Endothelial cell of umbilical vein (primary cell): ENCODE measurements at regions not wholly inside any gene's neighbourhood (a gene's known extent, or its start where the extent isn't known, plus 50 kb on each side); places are given as distances from the start of the nearest gene placed in this dataset.

Experiments
- BruUV-seq: library from RNA; stranded (reverse); fragments of 400-500 nt; replicated peaks from 2 replicates; lab custom pipeline; 2021; lab: Mats Ljungman, UMichigan
- CTCF ChIA-PET: fragments of 300-600, 350-600 bp; sonication (Branson Sonifier 250); formaldehyde crosslinking; loops from one replicate; lab custom pipeline; 2021; ENCODE audit warnings: antibody characterized with exemption, inconsistent platforms; lab: Charles Lee
- POLR2A ChIA-PET: fragments of 300-600, 350-600 bp; sonication (Branson Sonifier 250); formaldehyde crosslinking; loops from one replicate; lab custom pipeline; 2021; ENCODE audit warnings: antibody characterized with exemption, inconsistent platforms; lab: Charles Lee
- DNase-seq: peaks from one replicate; pipeline ENCODE4 v3.0.0-alpha.2; 2011; ENCODE audit warnings: low read depth, low spot score
- FAIRE-seq: peaks from 2 replicates; lab custom pipeline; 2011; peaks lifted over from hg19 to GRCh38; lab: Jason Lieb, UNC
- H2AFZ ChIP-seq: 2 replicates; pipeline ENCODE4 v1.6.0; 2012; ENCODE audit warnings: low read depth, low read length, control low read depth, inconsistent platforms
- H3K27ac ChIP-seq: 2 replicates; pipeline ENCODE4 v1.5.1; 2011; ENCODE audit warnings: low read depth, mild to moderate bottlenecking, control low read depth, low read length, moderate library complexity; ENCODE audit not compliant: insufficient read depth
- H3K27me3 ChIP-seq, 2 experiments: 2 replicates each; pipeline versions ENCODE4 v1.6.0 to v1.6.1; 2011; ENCODE audit warnings: low read length in 2 of 2, mixed read lengths in 1 of 2; ENCODE audit not compliant: control insufficient read depth in 2 of 2, insufficient read depth in 2 of 2
- H3K36me3 ChIP-seq, 2 experiments: 2 replicates in 1 of 2; 3 replicates in 1 of 2; pipeline ENCODE4 v1.5.1; 2011; ENCODE audit warnings: low read length in 2 of 2, mild to moderate bottlenecking in 1 of 2, moderate library complexity in 1 of 2; ENCODE audit not compliant: control insufficient read depth in 2 of 2, insufficient read depth in 2 of 2; ENCODE audit errors: extremely low read depth in 1 of 2
- H3K4me1 ChIP-seq: 3 replicates; pipeline ENCODE4 v1.5.1; 2011; ENCODE audit warnings: mild to moderate bottlenecking, low read length; ENCODE audit not compliant: control insufficient read depth, insufficient read depth; ENCODE audit errors: extremely low read depth
- H3K4me2 ChIP-seq: 2 replicates; pipeline ENCODE4 v1.6.1; 2011; ENCODE audit warnings: low read length, control low read depth, mixed read lengths; ENCODE audit not compliant: insufficient read depth
- H3K4me3 ChIP-seq, 3 experiments: fragments of 200-600 bp in 1 of 3; sonication (generic), shearing (Covaris generic) in 1 of 3; replicated peaks in 1 of 3; 2 replicates each; pipeline ENCODE4 v1.5.1; 2011 to 2016; ENCODE audit warnings: control low read depth in 3 of 3, low read length in 3 of 3, mild to moderate bottlenecking in 2 of 3, inconsistent platforms in 1 of 3, low read depth in 1 of 3, moderate library complexity in 1 of 3; ENCODE audit not compliant: insufficient read depth in 1 of 3
- H3K79me2 ChIP-seq: 2 replicates; pipeline ENCODE4 v1.6.0; 2012; ENCODE audit warnings: low read length, inconsistent platforms; ENCODE audit not compliant: control insufficient read depth, insufficient read depth
- H3K9ac ChIP-seq: replicated peaks from 2 replicates; pipeline ENCODE3; 2011; ENCODE audit warnings: low read length, control low read depth; ENCODE audit not compliant: insufficient read depth; ENCODE audit errors: extremely low read depth
- H3K9me1 ChIP-seq: replicated peaks from 3 replicates; pipeline ENCODE4 v1.6.0; 2011; ENCODE audit warnings: mild to moderate bottlenecking, low read length; ENCODE audit not compliant: control insufficient read depth, insufficient read depth; ENCODE audit errors: extremely low read depth
- H3K9me3 ChIP-seq: replicated peaks from 2 replicates; pipeline ENCODE4 v1.5.1; 2012; ENCODE audit warnings: low read length, inconsistent platforms; ENCODE audit not compliant: control insufficient read depth, insufficient read depth
- H4K20me1 ChIP-seq: replicated peaks from 2 replicates; pipeline ENCODE3; 2011; ENCODE audit warnings: mild to moderate bottlenecking, low read length; ENCODE audit not compliant: control insufficient read depth, insufficient read depth; ENCODE audit errors: extremely low read depth
- CTCF ChIP-seq, 2 donors: IDR thresholded peaks; 1 replicate in 1 of 2; 2 replicates in 1 of 2; pipeline ENCODE4 v1.5.1; 2011; ENCODE audit warnings: low read length in 2 of 2, mild to moderate bottlenecking in 2 of 2, moderate library complexity in 2 of 2, control low read depth in 1 of 2, inconsistent platforms in 1 of 2, low read depth in 1 of 2; ENCODE audit not compliant: insufficient read depth in 1 of 2; ENCODE audit errors: extremely low read depth in 1 of 2
- EZH2 ChIP-seq: IDR thresholded peaks from 2 replicates; pipeline ENCODE4 v1.6.1; 2012; ENCODE audit warnings: borderline replicate concordance, low read depth, mild to moderate bottlenecking, moderate library complexity, low read length, inconsistent platforms; ENCODE audit not compliant: severe bottlenecking
- FOS ChIP-seq: IDR thresholded peaks from 2 replicates; pipeline ENCODE4 v1.6.1; 2011; ENCODE audit warnings: mild to moderate bottlenecking, low read length, moderate library complexity, borderline replicate concordance; ENCODE audit not compliant: insufficient read depth
- GATA2 ChIP-seq: IDR thresholded peaks from 2 replicates; pipeline ENCODE4 v1.7.0; 2011; ENCODE audit warnings: low read depth, mild to moderate bottlenecking, moderate library complexity, mixed read lengths, low read length; ENCODE audit not compliant: insufficient read length, insufficient read depth
- MAX ChIP-seq: IDR thresholded peaks from 2 replicates; pipeline ENCODE4 v1.6.1; 2011; ENCODE audit not compliant: insufficient read depth, insufficient read length
- POLR2A ChIP-seq: IDR thresholded peaks from 2 replicates; pipeline ENCODE4 v1.6.1; 2012; ENCODE audit warnings: low read depth, mild to moderate bottlenecking, control low read depth, low read length
- POLR2AphosphoS5 ChIP-seq: IDR thresholded peaks from 2 replicates; pipeline ENCODE4 v1.6.1; 2012; ENCODE audit warnings: low read depth, mild to moderate bottlenecking, control low read depth, low read length, moderate library complexity; ENCODE audit not compliant: insufficient read depth
- dilution Hi-C: fragments of 300-500 bp; cut with MboI; formaldehyde crosslinking; loops from one replicate; pipeline ENCODE4 v1.15.0; 2019; ENCODE audit warnings: low sequenced_read_pairs; ENCODE audit not compliant: extremely low pct_ligation_motif_present
- intact Hi-C: fragments of 100-400 bp; cut with micrococcal nuclease; formaldehyde crosslinking; loops from one replicate; pipeline ENCODE4 v1.10.0; 2022

- no peak overlapping the region for H3K27ac ChIP-seq
- no peaks in the 10 kb centered on the region for H3K79me2 ChIP-seq
- TF ChIP-seq CTCF (IDR thresholded peaks at IDR 0.05; ENCODE audit: extremely low read depth in 1 of 2, insufficient read depth in 1 of 2, low read depth in 1 of 2, low read length in 2 of 2) (no peak), EZH2 (no peak), FOS (no peak), POLR2A (peak; percentile 43), MAX (no peak), GATA2 (no peak), POLR2AphosphoS5 (no peak)
- H3K27me3 ChIP-seq: no peaks in the 10 kb centered on the region
- intact Hi-C loops: no loop called here
- no peaks in the 10 kb centered on the region for H3K9me1 ChIP-seq
- no TSS peak for BruUV-seq
- no peak overlapping the region for H2AFZ ChIP-seq
- no peaks in the 10 kb centered on the region for H4K20me1 ChIP-seq
- dilution Hi-C loops: no loop called here
- FAIRE-seq: no peak
- no peaks in the 10 kb centered on the region for H3K9me3 ChIP-seq
- no peak for DNase-seq
- ChIA-PET CTCF (interaction anchor here (0.9 kb wide), 1 partner anchor 13 kb away, joined by 3 read pairs; no protein-coding TSS in a partner anchor), POLR2A (no interaction called here)
- no peak overlapping the region for H3K4me2 ChIP-seq
- H3K4me1 ChIP-seq: peaks cover 19% of the 10 kb centered on the region
- no peak overlapping the region for H3K9ac ChIP-seq
- H3K4me3 ChIP-seq: no peak overlapping the region
- H3K36me3 ChIP-seq: peaks cover 13 to 16% of the 10 kb centered on the region in 2 experiments
Observed at GRCh38 chr12:105574056-105574715, 243.7 kb downstream of the C12orf75 start.
